Transverse colon (tissue), 4 donors: ENCODE measurements at regions not wholly inside any gene's neighbourhood (a gene's known extent, or its start where the extent isn't known, plus 50 kb on each side); places are given as distances from the start of the nearest gene placed in this dataset.

Experiments used
- EP300 ChIP-seq: sonication (generic); formaldehyde crosslinking; IDR thresholded peaks from one replicate; pipeline ENCODE4 v1.6.1; 2017; ENCODE audit warnings: antibody characterized with exemption, low read depth
- POLR2A ChIP-seq: fragments of 450-650 bp; IDR thresholded peaks from one replicate; pipeline ENCODE4 v1.6.1; 2016; ENCODE audit warnings: antibody characterized with exemption, mild to moderate bottlenecking, moderate library complexity
- POLR2AphosphoS5 ChIP-seq, 3 donors: sonication (generic); formaldehyde crosslinking; IDR thresholded peaks; one replicate each; pipeline ENCODE4 v1.6.1; 2016; ENCODE audit warnings: antibody characterized with exemption in 3 of 3
- TF ChIP-seq, protein P1 (sequence below), 5 experiments: fragments of 200-600 bp in 3 of 5; fragments of 450-650 bp in 2 of 5; sonication (generic) in 3 of 5; IDR thresholded peaks; 1 replicate in 2 of 5; 2 replicates in 3 of 5; pipeline ENCODE4 v1.5.1; 2016 to 2017; ENCODE audit warnings: antibody characterized with exemption in 5 of 5, inconsistent platforms in 3 of 5, mild to moderate bottlenecking in 2 of 5, moderate library complexity in 1 of 5

DNA sequence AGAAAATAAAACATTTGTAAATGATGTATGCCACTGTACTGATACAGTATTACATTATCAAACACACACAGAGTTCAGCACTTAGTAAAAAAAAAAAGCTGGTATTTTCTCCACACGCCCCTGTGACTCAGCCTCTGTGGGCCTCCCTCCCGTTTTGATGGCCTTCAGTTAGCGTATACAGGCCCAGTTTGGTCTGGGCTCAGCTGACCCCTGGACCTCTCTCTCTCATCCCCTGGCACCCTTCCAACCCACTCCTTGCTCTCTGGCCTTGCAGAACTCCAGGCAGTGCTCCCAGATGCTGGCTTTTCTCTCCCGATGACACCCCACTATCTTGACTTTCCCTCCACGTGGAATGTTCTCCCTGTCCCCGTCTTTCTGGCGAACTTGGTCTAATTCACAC lies 89.0 kb upstream of the LIMCH1 start:
- TF ChIP-seq, protein P1, sequence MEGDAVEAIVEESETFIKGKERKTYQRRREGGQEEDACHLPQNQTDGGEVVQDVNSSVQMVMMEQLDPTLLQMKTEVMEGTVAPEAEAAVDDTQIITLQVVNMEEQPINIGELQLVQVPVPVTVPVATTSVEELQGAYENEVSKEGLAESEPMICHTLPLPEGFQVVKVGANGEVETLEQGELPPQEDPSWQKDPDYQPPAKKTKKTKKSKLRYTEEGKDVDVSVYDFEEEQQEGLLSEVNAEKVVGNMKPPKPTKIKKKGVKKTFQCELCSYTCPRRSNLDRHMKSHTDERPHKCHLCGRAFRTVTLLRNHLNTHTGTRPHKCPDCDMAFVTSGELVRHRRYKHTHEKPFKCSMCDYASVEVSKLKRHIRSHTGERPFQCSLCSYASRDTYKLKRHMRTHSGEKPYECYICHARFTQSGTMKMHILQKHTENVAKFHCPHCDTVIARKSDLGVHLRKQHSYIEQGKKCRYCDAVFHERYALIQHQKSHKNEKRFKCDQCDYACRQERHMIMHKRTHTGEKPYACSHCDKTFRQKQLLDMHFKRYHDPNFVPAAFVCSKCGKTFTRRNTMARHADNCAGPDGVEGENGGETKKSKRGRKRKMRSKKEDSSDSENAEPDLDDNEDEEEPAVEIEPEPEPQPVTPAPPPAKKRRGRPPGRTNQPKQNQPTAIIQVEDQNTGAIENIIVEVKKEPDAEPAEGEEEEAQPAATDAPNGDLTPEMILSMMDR (IDR thresholded peaks at IDR 0.05): no peak
- TF ChIP-seq POLR2A (no peak), POLR2AphosphoS5 (IDR thresholded peaks at IDR 0.05) (no peak), EP300 (no peak)
